GM23338 (cell line): ENCODE measurements at regions not wholly inside any gene's neighbourhood (a gene's known extent, or its start where the extent isn't known, plus 50 kb on each side); places are given as distances from the start of the nearest gene placed in this dataset.

Experiments used
- ATAC-seq: fragments of 200-7000 bp; cut with Tn5 transposase; 3 replicates; pipeline ENCODE4 v1.9.1; 2020
- DNase-seq: peaks from one replicate; pipeline ENCODE4 v3.0.0-alpha.2; 2015; ENCODE audit warnings: low spot score
- H2AFZ ChIP-seq: fragments of 200-600 bp; sonication (generic); 2 replicates; pipeline ENCODE4 v1.8.0; 2016; ENCODE audit warnings: antibody characterized with exemption, mild to moderate bottlenecking, moderate library complexity
- H3F3A ChIP-seq: fragments of 200-600 bp; sonication (generic); replicated peaks from 2 replicates; pipeline ENCODE4 v1.8.0; 2017; ENCODE audit warnings: antibody characterized with exemption, mixed run types, low read depth
- H3K27ac ChIP-seq: fragments of 200-600 bp; sonication (generic); 2 replicates; pipeline ENCODE4 v1.6.1; 2016; ENCODE audit warnings: low read depth
- H3K27me3 ChIP-seq: fragments of 200-600 bp; sonication (generic); 2 replicates; pipeline ENCODE4 v1.8.0; 2016; ENCODE audit warnings: mild to moderate bottlenecking, mixed run types, moderate library complexity; ENCODE audit not compliant: insufficient read depth
- H3K36me3 ChIP-seq: fragments of 200-600 bp; sonication (generic); 2 replicates; pipeline ENCODE4 v1.8.0; 2016; ENCODE audit warnings: mild to moderate bottlenecking; ENCODE audit not compliant: insufficient read depth
- H3K4me1 ChIP-seq: fragments of 200-600 bp; sonication (generic); 2 replicates; pipeline ENCODE4 v1.8.0; 2016; ENCODE audit warnings: mild to moderate bottlenecking, moderate library complexity; ENCODE audit not compliant: insufficient read depth
- H3K4me2 ChIP-seq: fragments of 200-600 bp; sonication (generic); 2 replicates; pipeline ENCODE4 v1.7.1; 2017; ENCODE audit warnings: mixed run types
- H3K4me3 ChIP-seq: fragments of 200-600 bp; sonication (generic); 2 replicates; pipeline ENCODE4 v1.6.1; 2016; ENCODE audit warnings: mixed run types
- H3K79me2 ChIP-seq: fragments of 200-600 bp; sonication (generic); replicated peaks from 2 replicates; pipeline ENCODE4 v1.8.0; 2017; ENCODE audit warnings: mild to moderate bottlenecking; ENCODE audit not compliant: insufficient read depth
- H3K9me2 ChIP-seq: fragments of 200-600 bp; sonication (generic); 2 replicates; pipeline ENCODE4 v1.8.0; 2017; ENCODE audit not compliant: insufficient read depth
- H4K20me1 ChIP-seq: fragments of 200-600 bp; sonication (generic); replicated peaks from 2 replicates; pipeline ENCODE4 v1.8.0; 2017; ENCODE audit warnings: mild to moderate bottlenecking; ENCODE audit not compliant: insufficient read depth
- H3K27ac Mint-ChIP-seq: 2 replicates; pipeline ENCODE4 v1.8.0; 2020; ENCODE audit warnings: inconsistent platforms, mild to moderate bottlenecking, moderate library complexity, mixed read lengths
- H3K27me3 Mint-ChIP-seq: 3 replicates; pipeline ENCODE4 v1.8.0; 2022; ENCODE audit warnings: low read depth, mild to moderate bottlenecking, moderate library complexity, mixed read lengths, inconsistent platforms; ENCODE audit not compliant: insufficient read depth, poor library complexity
- H3K36me3 Mint-ChIP-seq: 3 replicates; pipeline ENCODE4 v1.8.0; 2021; ENCODE audit warnings: low read depth, mild to moderate bottlenecking, inconsistent platforms, moderate library complexity, mixed read lengths
- H3K4me1 Mint-ChIP-seq: 3 replicates; pipeline ENCODE4 v1.8.0; 2020; ENCODE audit warnings: mild to moderate bottlenecking, inconsistent platforms, mixed read lengths
- H3K4me3 Mint-ChIP-seq: 3 replicates; pipeline ENCODE4 v1.8.0; 2021; ENCODE audit warnings: moderate library complexity, mild to moderate bottlenecking, inconsistent platforms, mixed read lengths
- H3K9me3 Mint-ChIP-seq: 3 replicates; pipeline ENCODE4 v1.8.0; 2020; ENCODE audit warnings: moderate library complexity, mild to moderate bottlenecking, inconsistent platforms, mixed read lengths
- CREB1 ChIP-seq: fragments of 250-450 bp; sonication (Bioruptor Pico); IDR thresholded peaks from 2 replicates; pipeline ENCODE4 v1.5.0; 2020; ENCODE audit warnings: low read depth, mild to moderate bottlenecking, moderate library complexity
- EZH2 ChIP-seq: fragments of 200-600 bp; sonication (generic); IDR thresholded peaks from one replicate; pipeline ENCODE4 v1.8.0; 2017; ENCODE audit warnings: antibody characterized with exemption, mild to moderate bottlenecking, low read depth; ENCODE audit not compliant: unreplicated experiment
- EZH2phosphoT487 ChIP-seq: fragments of 200-600 bp; sonication (generic); IDR thresholded peaks from one replicate; pipeline ENCODE4 v1.8.1; 2018; ENCODE audit warnings: antibody characterized with exemption; ENCODE audit not compliant: unreplicated experiment
- JUNB ChIP-seq: IDR thresholded peaks from one replicate; pipeline ENCODE4 v1.6.1; 2016; ENCODE audit warnings: antibody characterized with exemption; ENCODE audit not compliant: unreplicated experiment
- NANOG ChIP-seq: IDR thresholded peaks from 2 replicates; pipeline ENCODE4 v1.6.1; 2016; ENCODE audit warnings: antibody characterized with exemption, borderline replicate concordance
- POLR2AphosphoS5 ChIP-seq: IDR thresholded peaks from 2 replicates; pipeline ENCODE4 v1.6.1; 2016; ENCODE audit warnings: antibody characterized with exemption, low read depth
- STAT1 ChIP-seq: IDR thresholded peaks from one replicate; pipeline ENCODE4 v1.6.1; 2016; ENCODE audit warnings: antibody characterized with exemption; ENCODE audit not compliant: unreplicated experiment
- ZNF114 ChIP-seq: fragments of 250-450 bp; sonication (Bioruptor Pico); IDR thresholded peaks from 2 replicates; pipeline ENCODE4 v1.5.0; 2020; ENCODE audit warnings: mild to moderate bottlenecking, moderate library complexity
- ZNF331 ChIP-seq: fragments of 250-450 bp; sonication (Bioruptor Pico); IDR thresholded peaks from 2 replicates; pipeline ENCODE4 v1.5.0; 2020; ENCODE audit warnings: low read depth, mild to moderate bottlenecking, moderate library complexity
- TF ChIP-seq, protein P1 (sequence below): IDR thresholded peaks from one replicate; pipeline ENCODE4 v1.6.1; 2018; ENCODE audit warnings: antibody characterized with exemption; ENCODE audit not compliant: unreplicated experiment
- TF ChIP-seq, protein P2 (sequence below), 2 experiments: fragments of 200-600 bp in 1 of 2; sonication (generic) in 1 of 2; conservative IDR thresholded peaks; 2 replicates each; pipeline versions ENCODE4 v1.5.1 to v1.6.1; 2016 to 2017; ENCODE audit warnings: antibody characterized with exemption in 2 of 2, low read depth in 2 of 2, mild to moderate bottlenecking in 2 of 2, moderate library complexity in 1 of 2
- TF ChIP-seq, protein P3 (sequence below): fragments of 250-450 bp; sonication (Bioruptor Pico); IDR thresholded peaks from 2 replicates; pipeline ENCODE4 v1.5.0; 2020; ENCODE audit warnings: mild to moderate bottlenecking, moderate library complexity

DNA sequence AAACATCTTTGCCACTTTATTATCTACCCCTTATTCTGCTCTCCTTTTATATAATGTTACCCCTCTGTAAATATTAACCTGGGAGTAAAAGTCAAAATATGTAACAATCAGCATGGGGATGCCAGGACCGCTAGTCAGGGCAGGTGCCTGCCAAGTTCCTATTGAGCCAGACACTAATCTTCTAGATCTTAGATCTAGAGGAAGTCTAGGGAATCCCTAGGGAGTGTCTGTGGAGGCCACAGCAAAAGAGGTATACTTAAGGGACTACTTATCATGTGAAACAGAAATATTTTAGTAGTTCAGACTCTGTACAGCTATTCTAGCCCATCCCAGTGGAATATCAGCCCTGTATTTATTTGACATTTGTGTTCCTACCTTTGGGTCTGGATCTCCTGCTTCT, 600.8 kb upstream of the CDH2 start (continued):
- TF ChIP-seq, protein P1, sequence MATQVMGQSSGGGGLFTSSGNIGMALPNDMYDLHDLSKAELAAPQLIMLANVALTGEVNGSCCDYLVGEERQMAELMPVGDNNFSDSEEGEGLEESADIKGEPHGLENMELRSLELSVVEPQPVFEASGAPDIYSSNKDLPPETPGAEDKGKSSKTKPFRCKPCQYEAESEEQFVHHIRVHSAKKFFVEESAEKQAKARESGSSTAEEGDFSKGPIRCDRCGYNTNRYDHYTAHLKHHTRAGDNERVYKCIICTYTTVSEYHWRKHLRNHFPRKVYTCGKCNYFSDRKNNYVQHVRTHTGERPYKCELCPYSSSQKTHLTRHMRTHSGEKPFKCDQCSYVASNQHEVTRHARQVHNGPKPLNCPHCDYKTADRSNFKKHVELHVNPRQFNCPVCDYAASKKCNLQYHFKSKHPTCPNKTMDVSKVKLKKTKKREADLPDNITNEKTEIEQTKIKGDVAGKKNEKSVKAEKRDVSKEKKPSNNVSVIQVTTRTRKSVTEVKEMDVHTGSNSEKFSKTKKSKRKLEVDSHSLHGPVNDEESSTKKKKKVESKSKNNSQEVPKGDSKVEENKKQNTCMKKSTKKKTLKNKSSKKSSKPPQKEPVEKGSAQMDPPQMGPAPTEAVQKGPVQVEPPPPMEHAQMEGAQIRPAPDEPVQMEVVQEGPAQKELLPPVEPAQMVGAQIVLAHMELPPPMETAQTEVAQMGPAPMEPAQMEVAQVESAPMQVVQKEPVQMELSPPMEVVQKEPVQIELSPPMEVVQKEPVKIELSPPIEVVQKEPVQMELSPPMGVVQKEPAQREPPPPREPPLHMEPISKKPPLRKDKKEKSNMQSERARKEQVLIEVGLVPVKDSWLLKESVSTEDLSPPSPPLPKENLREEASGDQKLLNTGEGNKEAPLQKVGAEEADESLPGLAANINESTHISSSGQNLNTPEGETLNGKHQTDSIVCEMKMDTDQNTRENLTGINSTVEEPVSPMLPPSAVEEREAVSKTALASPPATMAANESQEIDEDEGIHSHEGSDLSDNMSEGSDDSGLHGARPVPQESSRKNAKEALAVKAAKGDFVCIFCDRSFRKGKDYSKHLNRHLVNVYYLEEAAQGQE = no peak
- no peak for TF ChIP-seq EZH2
- TF ChIP-seq, protein P2, sequence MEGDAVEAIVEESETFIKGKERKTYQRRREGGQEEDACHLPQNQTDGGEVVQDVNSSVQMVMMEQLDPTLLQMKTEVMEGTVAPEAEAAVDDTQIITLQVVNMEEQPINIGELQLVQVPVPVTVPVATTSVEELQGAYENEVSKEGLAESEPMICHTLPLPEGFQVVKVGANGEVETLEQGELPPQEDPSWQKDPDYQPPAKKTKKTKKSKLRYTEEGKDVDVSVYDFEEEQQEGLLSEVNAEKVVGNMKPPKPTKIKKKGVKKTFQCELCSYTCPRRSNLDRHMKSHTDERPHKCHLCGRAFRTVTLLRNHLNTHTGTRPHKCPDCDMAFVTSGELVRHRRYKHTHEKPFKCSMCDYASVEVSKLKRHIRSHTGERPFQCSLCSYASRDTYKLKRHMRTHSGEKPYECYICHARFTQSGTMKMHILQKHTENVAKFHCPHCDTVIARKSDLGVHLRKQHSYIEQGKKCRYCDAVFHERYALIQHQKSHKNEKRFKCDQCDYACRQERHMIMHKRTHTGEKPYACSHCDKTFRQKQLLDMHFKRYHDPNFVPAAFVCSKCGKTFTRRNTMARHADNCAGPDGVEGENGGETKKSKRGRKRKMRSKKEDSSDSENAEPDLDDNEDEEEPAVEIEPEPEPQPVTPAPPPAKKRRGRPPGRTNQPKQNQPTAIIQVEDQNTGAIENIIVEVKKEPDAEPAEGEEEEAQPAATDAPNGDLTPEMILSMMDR (conservative IDR thresholded peaks at IDR 0.05; ENCODE audit: low read depth in 2 of 2) = no peak

DNA sequence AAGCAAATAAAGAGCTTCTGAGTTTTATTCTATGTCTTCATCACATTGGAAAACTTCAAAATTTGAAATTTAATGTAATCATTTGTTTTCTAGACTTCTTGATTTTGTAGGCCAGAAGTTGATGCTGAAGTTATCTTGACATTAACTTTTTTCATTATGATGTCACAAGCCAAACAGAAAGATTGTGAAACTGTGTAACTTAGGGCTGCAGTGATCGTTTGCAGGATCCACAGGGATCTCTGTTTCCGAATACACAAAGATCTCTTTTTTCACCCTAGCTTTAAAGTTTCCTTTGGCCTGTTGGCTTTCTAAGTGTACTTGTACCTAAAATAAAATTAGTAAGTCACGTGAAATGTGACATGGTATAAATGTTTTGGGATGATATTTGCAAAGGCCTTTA, 594.9 kb upstream of the CDH2 start:
- H3K27ac ChIP-seq = no peak overlapping the region
- H4K20me1 ChIP-seq = no peaks in the 10 kb centered on the region
- Mint-ChIP-seq H3K9me3 (no peaks in the 10 kb centered on the region), H3K36me3 (no peaks in the 10 kb centered on the region), H3K4me1 (no peaks in the 10 kb centered on the region), H3K27ac (no peak overlapping the region), H3K27me3 (no peaks in the 10 kb centered on the region), H3K4me3 (no peak overlapping the region)
- H3K4me3 ChIP-seq = no peak overlapping the region
- no peak overlapping the region for H2AFZ ChIP-seq
- DNase-seq = no peak
- H3F3A ChIP-seq = no peaks in the 10 kb centered on the region
- H3K36me3 ChIP-seq = no peaks in the 10 kb centered on the region
- H3K9me2 ChIP-seq = no peaks in the 10 kb centered on the region
- no peak for ATAC-seq
- H3K4me2 ChIP-seq = no peak overlapping the region
- H3K4me1 ChIP-seq = no peaks in the 10 kb centered on the region
- H3K79me2 ChIP-seq = no peaks in the 10 kb centered on the region
- H3K27me3 ChIP-seq = no peaks in the 10 kb centered on the region
- no peak for TF ChIP-seq JUNB
- no peak for TF ChIP-seq POLR2AphosphoS5
- no peak for TF ChIP-seq ZNF114 (CRISPR knock-in tag)
- no peak for TF ChIP-seq NANOG
- no peak for TF ChIP-seq CREB1 (CRISPR knock-in tag)
- TF ChIP-seq ZNF331 (CRISPR knock-in tag) = no peak
- TF ChIP-seq STAT1 = no peak
- TF ChIP-seq, protein P3, sequence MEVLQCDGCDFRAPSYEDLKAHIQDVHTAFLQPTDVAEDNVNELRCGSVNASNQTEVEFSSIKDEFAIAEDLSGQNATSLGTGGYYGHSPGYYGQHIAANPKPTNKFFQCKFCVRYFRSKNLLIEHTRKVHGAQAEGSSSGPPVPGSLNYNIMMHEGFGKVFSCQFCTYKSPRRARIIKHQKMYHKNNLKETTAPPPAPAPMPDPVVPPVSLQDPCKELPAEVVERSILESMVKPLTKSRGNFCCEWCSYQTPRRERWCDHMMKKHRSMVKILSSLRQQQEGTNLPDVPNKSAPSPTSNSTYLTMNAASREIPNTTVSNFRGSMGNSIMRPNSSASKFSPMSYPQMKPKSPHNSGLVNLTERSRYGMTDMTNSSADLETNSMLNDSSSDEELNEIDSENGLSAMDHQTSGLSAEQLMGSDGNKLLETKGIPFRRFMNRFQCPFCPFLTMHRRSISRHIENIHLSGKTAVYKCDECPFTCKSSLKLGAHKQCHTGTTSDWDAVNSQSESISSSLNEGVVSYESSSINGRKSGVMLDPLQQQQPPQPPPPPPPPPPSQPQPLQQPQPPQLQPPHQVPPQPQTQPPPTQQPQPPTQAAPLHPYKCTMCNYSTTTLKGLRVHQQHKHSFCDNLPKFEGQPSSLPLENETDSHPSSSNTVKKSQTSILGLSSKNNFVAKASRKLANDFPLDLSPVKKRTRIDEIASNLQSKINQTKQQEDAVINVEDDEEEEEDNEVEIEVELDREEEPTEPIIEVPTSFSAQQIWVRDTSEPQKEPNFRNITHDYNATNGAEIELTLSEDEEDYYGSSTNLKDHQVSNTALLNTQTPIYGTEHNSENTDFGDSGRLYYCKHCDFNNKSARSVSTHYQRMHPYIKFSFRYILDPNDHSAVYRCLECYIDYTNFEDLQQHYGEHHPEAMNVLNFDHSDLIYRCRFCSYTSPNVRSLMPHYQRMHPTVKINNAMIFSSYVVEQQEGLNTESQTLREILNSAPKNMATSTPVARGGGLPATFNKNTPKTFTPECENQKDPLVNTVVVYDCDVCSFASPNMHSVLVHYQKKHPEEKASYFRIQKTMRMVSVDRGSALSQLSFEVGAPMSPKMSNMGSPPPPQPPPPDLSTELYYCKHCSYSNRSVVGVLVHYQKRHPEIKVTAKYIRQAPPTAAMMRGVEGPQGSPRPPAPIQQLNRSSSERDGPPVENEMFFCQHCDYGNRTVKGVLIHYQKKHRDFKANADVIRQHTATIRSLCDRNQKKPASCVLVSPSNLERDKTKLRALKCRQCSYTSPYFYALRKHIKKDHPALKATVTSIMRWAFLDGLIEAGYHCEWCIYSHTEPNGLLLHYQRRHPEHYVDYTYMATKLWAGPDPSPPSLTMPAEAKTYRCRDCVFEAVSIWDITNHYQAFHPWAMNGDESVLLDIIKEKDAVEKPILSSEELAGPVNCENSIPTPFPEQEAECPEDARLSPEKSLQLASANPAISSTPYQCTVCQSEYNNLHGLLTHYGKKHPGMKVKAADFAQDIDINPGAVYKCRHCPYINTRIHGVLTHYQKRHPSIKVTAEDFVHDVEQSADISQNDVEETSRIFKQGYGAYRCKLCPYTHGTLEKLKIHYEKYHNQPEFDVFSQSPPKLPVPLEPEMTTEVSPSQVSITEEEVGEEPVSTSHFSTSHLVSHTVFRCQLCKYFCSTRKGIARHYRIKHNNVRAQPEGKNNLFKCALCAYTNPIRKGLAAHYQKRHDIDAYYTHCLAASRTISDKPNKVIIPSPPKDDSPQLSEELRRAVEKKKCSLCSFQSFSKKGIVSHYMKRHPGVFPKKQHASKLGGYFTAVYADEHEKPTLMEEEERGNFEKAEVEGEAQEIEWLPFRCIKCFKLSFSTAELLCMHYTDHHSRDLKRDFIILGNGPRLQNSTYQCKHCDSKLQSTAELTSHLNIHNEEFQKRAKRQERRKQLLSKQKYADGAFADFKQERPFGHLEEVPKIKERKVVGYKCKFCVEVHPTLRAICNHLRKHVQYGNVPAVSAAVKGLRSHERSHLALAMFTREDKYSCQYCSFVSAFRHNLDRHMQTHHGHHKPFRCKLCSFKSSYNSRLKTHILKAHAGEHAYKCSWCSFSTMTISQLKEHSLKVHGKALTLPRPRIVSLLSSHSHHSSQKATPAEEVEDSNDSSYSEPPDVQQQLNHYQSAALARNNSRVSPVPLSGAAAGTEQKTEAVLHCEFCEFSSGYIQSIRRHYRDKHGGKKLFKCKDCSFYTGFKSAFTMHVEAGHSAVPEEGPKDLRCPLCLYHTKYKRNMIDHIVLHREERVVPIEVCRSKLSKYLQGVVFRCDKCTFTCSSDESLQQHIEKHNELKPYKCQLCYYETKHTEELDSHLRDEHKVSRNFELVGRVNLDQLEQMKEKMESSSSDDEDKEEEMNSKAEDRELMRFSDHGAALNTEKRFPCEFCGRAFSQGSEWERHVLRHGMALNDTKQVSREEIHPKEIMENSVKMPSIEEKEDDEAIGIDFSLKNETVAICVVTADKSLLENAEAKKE (CRISPR knock-in tag) = no peak
- TF ChIP-seq, protein P2 (conservative IDR thresholded peaks at IDR 0.05; ENCODE audit: low read depth in 2 of 2) = no peak
- TF ChIP-seq EZH2phosphoT487 = no peak
